CD4-positive, alpha-beta T cell treated with Interleukin-6 for 4 hours (primary cell): ENCODE measurements at regions not wholly inside any gene's neighbourhood (a gene's known extent, or its start where the extent isn't known, plus 50 kb on each side); places are given as distances from the start of the nearest gene placed in this dataset.
"Not testable (repeated sequence)": the region's sequence is repeated elsewhere in the genome, so short reads cannot be mapped to it uniquely, and the experiment has no call there.

ENCODE experiments used
- DNase-seq: peaks from one replicate; pipeline ENCODE4 v3.0.0-alpha.2; 2020; ENCODE audit warnings: mixed read lengths

DNA sequence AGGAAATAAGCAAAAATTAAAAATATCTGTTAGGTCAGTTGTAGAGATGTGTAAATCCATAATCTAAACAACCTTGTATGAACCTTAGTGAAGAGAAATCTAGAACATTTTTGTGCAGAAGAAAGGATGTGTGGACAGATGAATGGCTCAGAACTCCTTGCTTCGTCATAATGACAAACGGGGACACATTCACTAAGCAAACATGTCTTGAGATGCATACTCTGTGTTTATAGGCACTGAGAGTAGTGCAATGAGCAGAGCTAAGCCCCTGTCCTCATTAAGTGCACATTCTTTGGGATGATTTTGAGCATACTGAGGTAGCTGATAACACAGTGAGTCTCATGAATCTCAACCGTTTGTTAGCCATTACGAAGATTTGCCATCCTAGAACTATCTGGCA, 360.6 kb upstream of the ANKRD30A start:
- DNase-seq, result no peak

DNA sequence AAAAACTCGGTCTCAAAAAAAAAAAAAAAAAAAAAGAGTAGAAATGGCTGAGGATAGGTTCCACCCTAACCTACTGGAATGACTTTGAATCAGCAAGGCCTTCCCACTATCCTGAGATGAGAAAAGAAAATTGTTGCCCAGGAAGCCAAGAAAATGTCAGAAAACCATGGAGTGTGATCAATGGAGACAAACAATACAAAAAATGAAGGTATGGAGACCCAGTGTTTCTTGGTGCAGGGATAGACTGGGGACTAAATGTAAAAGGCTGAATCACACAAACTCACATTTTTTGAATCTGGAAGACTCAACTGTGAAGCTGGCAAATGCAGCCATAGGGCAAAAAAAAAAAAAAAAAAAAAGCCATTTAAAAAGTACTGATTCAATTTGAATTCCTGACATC, 364.3 kb upstream of the ANKRD30A start:
- no peak for DNase-seq

DNA sequence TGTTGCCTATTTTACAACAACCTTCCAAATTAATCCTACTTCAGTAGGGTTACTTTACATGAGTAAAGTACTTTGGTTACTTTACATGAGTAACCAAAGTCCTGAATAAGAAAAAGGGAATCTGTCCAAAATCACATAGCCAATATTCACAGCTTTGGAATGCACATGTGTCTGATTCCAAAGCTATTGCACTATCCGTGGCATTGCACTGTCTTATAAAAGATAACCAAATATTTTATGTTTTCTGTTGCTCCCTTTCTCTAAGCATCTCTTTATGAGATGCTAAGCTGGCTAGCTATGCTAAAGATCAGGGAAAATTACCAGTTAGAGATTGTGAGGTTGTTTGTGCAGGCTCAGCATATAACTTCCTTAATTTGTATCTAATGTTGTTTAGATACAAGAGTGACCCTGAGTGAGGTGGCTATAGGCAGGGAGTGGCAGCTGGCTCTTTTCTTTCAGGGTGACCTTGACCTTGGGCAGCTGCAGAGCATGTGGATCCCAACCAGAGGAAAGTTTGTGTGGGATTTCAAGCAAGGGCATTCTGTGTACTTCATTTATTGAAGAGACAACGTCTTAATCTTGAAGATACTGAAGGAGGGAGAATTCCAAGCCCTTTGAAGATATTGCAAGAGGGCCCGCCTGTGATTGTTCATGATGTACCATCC, 366.1 kb upstream of the ANKRD30A start:
- DNase-seq, result no peak

DNA sequence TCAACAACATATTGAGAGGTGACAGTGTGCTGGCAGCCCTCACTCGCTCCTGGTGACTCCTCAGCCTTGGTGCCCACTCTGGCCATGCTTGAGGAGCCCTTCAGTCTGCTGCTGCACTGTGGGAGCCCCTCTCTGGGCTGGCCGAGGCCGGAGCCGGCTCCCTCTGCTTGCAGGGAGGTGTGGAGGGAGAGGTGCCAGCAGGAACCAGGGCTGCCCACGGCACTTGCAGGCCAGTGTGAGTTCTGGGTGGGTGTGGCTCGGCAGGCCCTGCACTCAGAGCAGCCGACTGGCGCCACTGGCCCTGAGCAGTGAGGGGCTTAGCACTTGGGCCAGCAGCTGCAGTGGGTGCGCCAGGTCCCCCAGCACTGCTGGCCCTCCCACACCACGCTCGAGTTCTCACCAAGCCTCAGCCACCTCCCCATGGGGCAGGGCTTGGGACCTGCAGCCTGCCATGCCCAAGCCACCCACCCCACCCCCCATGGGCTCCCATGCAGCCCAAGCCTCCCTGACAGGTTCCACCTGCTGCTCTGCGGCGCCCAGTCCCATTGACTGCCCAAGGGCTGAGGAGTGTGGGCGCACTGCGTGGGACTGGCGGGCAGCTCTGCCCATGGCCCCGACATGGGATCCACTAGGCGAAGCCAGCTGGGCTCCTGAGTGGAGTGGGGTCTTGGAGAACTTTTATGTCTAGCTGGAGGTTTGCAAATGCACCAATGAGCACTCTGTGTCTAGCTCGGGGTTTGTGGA, 377.1 kb upstream of the ANKRD30A start:
- DNase-seq, result no peak

DNA sequence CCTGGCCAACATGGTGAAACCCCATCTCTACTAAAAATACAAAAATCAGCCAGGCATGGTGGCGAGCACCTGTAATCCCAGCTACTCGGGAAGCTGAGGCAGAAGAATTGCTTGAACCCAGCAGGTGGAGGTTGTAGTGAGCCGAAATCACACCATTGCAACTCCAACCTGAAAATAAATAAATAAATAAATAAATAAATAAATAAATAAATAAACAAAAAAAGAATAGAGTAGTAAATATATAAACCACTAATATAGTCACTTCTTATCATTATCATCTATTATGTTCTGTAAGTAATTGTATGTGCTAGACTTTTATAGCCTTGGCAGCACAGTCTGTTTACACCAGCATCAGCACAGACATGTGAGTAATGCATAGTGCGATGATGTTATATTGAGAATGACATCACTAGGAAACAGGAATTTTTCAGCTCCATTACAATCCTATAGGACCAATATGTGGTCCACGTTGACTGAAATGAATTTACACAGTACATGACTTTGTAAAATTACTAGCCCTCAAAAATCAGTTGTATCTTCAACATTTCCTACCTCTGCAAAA, 385.4 kb upstream of the ANKRD30A start:
- no peak for DNase-seq

DNA sequence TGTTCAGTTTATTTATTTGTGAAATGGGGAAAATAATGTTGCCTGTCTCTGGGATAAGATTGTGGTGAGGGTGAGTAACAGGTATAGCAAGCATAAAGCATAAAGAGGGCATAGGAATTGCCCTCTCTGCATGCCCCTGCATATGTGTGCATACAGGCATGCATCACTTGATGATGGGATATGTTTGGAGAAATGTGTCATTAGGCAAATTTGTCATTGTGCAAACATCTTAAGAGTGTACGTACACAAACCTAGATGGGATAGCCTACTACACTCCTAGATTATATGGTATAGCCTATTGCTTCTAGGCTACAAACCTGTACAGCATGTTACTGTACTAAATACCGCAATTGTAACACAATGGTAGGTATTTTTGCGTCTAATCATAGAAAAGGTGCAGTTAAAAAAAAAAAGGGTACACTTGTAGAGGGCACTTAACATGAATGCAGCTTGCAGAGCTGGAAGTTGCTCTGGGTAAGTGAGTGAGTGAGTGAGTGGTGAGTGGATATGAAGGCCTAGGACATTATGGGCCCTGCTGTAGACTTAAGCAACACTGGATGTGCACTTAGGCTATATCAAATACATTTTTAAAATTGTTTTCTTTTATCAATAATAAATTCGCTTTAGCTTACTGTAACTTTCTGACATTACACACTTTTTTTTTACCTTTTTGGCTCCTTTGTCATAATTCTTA, 386.5 kb upstream of the ANKRD30A start:
- DNase-seq, result no peak

DNA sequence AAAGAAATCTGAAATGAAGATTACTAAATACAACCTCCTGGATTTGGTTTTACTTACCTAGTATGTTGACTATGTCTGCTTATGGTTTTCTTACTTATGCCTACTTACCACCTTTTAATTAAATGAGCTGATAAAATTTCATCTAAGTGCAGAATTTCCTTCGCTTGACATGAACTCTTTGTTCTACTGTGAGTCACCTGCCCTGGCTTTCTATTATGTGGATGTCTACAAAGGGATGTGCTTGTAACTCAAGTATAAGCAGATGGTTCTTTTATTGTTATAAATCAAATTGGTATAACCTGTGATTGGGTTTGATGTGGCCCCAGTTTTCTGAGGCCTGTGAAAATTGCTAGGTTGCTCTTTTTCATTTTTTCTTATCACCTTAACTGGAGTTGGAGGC, 389.1 kb upstream of the ANKRD30A start:
- DNase-seq, result no peak

DNA sequence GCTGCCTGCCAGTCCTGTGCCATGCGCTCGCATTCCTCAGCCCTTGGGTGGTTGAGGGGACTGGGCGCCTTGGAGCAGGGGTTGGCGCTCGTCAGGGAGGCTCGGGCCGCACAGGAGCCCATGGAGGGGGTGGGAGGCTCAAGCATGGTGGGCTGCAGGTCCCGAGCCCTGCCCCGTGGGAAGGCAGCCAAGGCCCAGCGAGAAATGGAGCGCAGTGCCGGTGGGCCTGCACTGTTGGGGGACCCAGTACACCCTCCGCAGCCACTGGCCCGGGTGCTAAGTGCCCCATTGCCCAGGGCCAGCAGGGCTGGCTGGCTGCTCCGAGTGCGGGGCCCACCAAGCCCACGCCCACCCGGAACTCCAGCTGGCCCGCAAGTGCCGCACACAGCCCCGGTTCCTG, 390.8 kb upstream of the ANKRD30A start:
- DNase-seq, result not testable (repeated sequence)

DNA sequence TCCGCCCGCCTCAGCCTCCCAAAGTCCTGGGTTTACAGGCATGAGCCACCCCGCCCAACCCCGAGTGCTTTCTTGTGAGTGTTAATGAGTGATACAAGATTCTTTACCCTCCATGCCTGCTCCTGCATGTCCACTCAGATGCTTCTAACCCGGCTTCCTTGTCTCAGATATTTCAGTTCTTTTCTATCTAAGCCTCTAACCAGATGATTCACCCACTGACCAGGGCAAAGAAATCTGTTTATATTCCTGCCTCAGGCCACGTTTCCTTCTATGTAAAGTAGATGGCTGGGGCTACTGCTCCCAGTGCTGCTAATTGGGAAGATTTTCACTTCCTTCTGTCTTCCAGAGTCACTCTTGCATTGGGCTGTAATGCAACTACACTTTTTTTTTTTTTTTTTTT, 395.1 kb upstream of the ANKRD30A start:
- no peak for DNase-seq

DNA sequence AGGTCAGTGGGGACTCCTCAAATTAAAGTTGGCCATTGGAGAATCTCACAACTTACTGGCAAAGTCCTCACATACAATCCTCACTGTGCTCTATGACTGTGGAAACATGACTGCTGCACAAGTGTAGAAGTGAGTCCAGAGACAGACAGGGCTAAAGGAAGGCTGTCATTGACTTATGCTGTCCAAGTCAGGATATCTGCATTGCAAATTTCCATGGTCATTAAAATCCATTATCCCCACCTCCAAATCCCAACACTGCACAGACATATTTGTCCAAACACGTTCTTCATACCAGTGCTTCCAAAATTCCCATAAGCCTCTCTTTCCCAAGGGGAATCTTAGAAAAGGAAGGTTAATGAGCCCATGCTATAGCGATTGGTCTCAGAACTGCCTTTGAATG, 396.8 kb upstream of the ANKRD30A start:
- DNase-seq, result no peak

DNA sequence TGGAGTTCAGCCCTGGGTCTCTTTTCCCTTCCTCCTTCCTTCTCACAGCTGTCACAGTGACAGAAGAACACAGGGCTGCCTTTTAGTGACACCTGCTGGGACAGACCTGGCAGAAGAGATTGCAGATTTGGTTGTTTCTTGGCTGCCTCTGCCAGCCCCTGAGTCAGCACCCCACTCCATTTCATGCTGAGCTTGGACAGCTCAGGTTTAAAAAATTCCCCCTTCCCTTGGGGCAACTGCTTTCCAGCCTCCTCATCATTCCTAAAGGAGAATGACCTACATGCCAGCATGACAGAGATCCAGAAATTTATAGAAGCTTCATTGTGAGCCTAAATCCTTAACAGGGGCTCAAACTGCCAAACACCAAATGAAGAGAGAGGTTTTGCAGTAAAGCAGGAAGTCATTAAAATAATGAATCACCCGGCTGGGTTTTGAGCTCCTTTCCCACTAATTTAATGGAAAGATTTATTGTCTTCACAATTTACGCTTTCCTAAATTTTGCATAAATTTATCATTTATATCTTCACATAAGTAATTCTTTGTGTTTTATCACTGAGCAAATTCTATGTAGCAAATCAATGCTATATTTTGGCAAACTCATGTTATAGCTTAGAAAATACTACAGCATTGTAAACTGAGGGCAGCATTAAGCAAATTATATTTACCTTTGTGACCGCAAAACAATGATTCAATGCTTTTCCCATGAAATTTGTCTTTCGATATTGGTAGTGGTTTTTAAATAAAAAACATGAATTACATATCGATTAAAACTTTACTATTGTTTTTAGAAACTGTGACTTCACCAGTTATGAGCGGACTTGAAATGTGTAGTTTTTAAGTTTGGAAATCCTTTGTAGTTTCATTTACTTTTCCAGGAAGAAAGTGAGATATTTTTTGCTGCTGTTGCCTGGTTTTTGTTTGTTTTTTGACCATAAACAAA, 399.5 kb upstream of the ANKRD30A start:
- no peak for DNase-seq

DNA sequence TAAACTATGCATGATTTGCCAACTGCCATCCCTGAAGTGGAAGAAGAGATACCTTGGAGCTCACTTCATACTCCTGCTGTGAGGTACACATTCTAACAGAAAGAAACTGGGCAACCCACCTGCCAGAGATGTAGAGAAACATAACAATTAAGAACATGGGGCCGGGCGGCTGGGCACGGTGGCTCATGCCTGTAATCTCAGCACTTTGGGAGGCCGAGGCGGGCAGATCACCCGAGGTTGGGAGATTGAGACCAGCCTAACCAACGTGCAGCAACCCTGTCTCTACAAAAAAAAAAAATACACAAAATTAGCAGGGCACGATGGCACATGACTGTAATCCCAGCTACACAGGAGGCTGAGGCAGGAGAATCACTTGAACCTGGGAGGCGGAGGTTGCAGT, 402.6 kb upstream of the ANKRD30A start:
- no peak for DNase-seq

DNA sequence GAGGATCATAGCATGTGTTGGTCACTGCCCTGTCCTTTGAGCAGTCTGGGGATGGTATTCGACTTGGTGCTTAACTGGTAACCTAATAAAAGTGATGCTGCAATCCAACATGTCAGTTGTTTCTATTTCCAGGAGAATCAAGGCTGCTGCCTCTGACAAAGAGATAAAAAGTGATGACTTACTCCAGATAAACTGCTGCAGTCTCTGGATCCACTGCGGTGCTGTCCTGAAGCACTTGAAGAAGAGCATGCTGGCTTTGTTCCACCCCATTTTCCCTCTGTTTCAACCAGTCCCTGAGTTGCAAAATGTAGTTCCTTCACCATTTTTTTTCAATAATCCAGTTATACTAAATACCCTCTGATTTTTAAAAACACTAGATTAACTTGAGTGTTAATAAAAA, 403.5 kb upstream of the ANKRD30A start:
- no peak for DNase-seq

DNA sequence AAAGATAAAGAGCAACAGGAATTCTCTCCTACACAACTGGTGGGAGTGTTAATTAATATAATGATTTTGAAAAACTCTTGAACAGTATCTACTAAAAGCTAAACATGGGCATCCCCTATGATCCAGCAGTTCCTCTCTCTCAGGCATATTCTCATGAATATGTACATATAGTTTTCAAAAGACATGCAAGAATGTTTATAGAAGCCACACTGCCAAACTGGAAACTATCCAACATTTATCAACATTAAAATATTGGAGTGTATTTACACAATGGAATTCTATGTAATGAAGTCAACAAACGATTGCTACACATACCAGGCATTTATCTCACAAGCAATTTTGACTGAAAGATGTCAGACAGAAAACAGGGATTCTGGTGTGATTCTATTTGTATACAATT, 404.5 kb upstream of the ANKRD30A start:
- DNase-seq, result no peak

DNA sequence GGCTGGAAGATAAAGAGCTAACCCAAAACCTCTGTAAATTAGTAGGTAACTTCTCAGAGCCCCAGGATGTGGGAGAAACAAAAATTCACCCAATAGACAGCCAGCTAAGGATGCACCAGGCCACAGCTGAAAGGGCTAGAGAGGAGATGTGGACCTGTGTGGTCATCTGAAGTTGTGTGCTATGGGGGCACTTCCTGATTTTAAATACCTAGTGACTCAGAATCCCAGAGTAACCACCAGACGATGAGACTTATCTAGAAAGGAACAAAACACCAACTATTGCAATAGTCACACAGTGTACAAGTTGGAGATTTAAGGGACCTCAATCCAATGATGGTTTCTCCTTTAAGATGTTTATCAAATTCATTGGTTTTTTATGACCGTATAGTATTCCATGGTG, 408.3 kb upstream of the ANKRD30A start:
- DNase-seq, result no peak

DNA sequence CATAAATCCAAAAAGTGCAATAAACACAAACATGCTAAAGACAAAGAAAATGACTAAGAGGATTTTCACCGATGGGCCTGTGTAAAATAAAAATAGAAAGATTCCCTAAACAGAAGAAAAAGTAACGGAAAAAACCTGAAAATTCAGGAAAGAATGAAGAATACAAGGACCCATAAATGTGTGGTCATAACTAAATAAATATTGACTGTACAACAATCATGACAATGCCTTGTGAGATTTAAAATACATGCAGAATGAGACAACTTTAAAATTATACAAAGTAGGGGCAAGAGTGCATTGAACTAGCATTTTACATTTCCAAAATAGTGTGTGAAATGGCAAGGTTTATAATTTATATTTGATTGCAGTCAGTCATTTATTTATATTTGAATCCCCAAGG, 409.1 kb upstream of the ANKRD30A start:
- DNase-seq, result no peak

DNA sequence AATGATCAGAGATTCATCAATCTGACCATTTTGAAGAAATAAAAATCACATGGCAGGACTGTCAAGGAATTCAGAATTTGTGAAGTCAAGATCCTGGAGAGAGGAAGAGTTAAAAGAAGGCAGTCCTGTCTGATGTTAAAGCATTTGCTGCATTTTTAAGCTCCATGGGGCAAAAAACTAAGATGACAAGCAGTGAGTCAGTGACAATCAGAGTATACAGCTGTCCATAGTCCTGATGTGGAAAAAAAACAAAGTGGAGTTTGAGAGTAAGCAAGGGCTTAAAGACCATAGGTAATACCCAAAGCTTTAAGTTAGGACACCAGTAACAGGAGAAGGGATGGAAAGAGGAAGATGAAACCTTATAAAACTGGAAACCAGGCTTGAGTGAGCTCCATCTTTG, 412.7 kb upstream of the ANKRD30A start:
- no peak for DNase-seq

DNA sequence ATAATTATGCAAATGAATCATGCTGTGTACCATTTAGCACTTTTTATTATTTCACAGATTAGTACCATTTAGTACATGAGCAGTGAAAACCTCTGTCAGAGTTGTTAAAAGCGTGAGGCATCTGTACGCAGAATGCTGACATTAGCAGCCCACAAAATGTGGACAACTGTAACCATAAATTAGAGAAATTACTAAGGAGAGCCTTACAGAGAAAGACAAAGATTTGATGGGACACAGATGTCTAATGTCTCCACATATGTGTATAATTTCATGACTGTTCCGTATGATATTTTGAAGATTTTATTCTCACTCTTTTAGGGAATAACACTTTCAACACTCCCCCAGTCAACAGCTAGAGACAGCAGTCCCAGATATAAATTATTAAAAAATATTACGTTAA, 414.0 kb upstream of the ANKRD30A start:
- DNase-seq, result no peak

DNA sequence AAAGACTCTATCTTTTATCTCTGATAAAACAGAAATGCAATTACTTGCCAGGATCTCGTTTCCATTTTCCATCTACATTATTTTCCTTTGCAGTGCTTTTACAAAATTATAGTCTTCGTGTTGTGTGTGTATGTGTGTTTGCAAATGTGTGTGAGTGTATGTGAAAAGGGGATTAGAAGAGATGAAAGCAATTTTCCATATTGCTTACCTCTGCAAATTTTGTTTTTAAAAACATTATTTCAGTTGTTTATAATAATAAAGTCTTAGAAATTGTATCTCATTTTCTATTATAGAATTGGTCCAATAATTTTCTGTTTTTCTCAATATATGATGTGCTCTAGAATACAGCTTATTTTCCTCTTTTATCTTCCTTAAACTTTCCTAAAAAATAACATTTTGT, 421.3 kb upstream of the ANKRD30A start:
- no peak for DNase-seq

DNA sequence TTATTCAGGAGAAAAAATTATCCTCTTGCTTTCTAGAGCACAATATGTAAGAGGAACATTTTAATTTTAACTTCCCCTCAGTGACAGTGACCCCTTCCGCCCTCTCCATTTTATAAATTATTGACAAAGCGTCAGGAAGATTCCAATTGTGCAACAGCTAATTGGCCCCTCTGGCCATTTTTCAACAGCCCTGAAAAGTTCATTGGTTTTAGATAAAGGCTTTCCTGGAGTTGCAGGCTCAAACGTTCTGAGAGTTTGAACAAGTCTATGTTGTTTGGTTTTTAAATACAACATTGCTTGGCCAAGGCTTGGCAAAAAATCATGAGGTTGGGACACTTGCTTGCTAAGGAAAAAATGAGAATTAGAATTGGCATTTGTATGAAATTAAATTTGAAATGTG, 422.2 kb upstream of the ANKRD30A start:
- no peak for DNase-seq

DNA sequence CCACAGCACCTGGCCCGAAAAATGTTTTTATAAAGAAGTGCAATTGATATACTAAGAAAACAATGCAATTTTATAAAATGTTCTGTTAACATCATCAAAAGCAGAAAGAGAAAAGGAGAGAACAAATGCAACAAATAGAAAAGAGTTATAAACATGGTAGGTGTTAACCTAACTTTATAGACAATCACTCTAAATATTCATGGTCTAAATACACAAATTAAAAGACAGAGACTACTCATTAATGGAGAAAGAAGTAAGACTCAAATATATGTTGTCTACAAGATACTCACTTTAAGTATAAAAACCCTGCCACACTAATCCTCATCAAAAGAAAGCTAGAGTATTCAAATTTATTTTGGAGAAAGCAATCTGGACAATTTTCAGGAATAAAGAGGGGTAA, 425.3 kb upstream of the ANKRD30A start:
- DNase-seq, result no peak

DNA sequence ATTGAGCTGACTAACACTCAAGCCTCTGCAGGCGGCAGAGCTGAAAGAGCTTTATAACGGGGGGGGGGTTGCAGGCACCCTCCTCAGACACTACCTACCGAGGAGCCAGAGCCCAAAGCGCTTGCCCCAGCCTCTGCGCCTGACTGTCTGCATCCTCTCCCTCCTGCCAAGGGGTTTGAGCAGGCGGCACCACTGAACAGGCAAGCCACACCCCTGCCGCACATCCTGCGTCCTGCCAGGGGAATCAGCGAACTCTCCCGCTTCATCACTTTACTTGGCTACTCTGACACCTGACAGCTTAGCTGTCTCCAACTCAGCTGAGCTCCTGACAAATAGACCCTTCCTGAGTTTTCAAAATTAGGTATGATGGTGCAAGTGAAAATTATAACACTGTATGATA, 432.6 kb upstream of the ANKRD30A start:
- no peak for DNase-seq

DNA sequence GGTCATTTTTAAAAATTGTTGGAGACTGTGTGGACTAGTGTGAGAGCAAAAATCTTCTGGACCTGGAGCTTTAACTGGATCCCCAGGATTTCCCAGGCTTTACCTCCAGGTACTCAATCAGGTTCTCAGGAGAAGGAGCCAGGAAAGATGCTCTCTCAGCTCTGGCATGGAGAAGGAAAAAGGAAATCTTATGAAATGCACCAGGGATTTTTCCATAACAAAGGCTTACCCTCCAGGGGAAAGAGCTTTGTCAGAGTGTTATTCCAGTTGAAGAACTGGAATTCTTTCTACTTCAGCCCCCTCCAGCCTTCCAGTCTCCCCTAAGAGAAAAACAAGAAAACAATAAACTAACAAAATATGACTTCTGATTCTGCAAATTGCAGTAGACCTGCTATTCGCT, 436.7 kb upstream of the ANKRD30A start:
- DNase-seq, result no peak
